ENCODE measurements at regions not wholly inside any gene's neighbourhood (a gene's known extent, or its start where the extent isn't known, plus 50 kb on each side); places are given as distances from the start of the nearest gene placed in this dataset.
"Not testable (repeated sequence)": the region's sequence is repeated elsewhere in the genome, so short reads cannot be mapped to it uniquely, and the experiment has no call there.

DNA sequence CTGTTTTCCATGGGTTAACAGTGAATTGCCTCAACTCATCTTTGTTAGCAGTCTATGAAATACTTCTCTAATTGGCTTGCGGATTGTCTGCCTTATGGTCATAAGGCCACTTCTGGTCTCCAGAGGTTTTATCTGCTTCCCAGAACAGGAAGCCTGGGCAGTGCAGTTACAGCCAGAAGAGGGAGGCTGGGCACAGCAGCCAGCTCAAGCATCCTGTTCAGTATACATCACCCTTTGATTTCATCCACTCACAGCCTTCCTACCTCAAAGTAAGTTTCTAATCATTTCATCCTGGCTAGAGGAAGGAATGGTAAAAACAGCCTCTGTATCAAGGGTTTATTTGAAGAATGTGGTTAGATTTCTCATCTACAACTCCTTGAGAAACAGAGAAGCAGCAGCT lies 311.5 kb upstream of the DEPDC1 start:
- H2AFZ ChIP-seq = no peak overlapping the region
- TF ChIP-seq EZH2phosphoT487 (IDR thresholded peaks at IDR 0.05; ENCODE audit: insufficient read depth, low read depth) (no peak), EZH2 (IDR thresholded peaks at IDR 0.05; ENCODE audit: insufficient read depth, poor library complexity, severe bottlenecking) (no peak)
- no peaks in the 10 kb centered on the region for H3K27me3 ChIP-seq (replicated peaks; ENCODE audit: insufficient read depth)
- H3K36me3 ChIP-seq (ENCODE audit: low read depth) = no peaks in the 10 kb centered on the region
- H3K9ac ChIP-seq = no peak overlapping the region
- H4K20me1 ChIP-seq (ENCODE audit: insufficient read depth) = no peaks in the 10 kb centered on the region
- H3K79me2 ChIP-seq (ENCODE audit: insufficient read depth) = no peaks in the 10 kb centered on the region
- H3K4me2 ChIP-seq (ENCODE audit: unreplicated experiment) = no peak overlapping the region
- no peak overlapping the region for H3K27ac ChIP-seq
- no peaks in the 10 kb centered on the region for H3K9me3 ChIP-seq (ENCODE audit: low read depth)
- DNase-seq = no peak
- no peaks in the 10 kb centered on the region for H3F3A ChIP-seq (ENCODE audit: insufficient read depth)
- H3K4me3 ChIP-seq = no peak overlapping the region
- no peaks in the 10 kb centered on the region for H3K9me2 ChIP-seq (ENCODE audit: insufficient read depth)
- in situ Hi-C loops (cut with MboI) = no loop called here
- WGBS, 2 experiments (ENCODE audit: low coverage in 1 of 2, low lambda C conversion rate in 2 of 2, missing lambda C conversion rate in 2 of 2) = 32 to 83% methylated on average over 1 of the region's 1 CpG
- H3K4me1 ChIP-seq (ENCODE audit: insufficient read depth) = no peaks in the 10 kb centered on the region

DNA sequence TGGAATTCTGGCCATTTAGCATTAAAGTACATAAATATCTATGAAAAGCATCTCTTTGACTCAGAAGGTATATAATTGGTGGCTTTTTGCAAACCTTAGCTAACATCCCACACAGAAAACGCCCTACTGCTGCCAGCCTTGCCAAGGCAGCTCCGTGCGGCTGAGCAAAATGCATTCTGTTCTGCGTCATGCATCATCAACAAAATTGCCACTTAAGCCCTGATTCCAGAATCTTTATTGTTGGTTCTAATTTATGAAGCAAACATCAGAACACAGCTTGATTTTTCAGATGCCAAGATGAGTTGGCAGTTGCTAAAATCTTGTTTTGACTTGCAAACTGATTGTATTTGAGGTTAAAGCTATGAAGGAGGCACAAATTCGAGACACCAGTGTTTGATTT lies 314.9 kb upstream of the DEPDC1 start:
- Histone ChIP-seq H2AFZ (no peak overlapping the region), H3K4me2 (ENCODE audit: unreplicated experiment) (no peak overlapping the region), H4K20me1 (ENCODE audit: insufficient read depth) (no peaks in the 10 kb centered on the region), H3K27me3 (replicated peaks; ENCODE audit: insufficient read depth) (no peaks in the 10 kb centered on the region), H3K36me3 (ENCODE audit: low read depth) (no peaks in the 10 kb centered on the region), H3K9me3 (ENCODE audit: low read depth) (no peaks in the 10 kb centered on the region), H3K4me3 (no peak overlapping the region), H3K79me2 (ENCODE audit: insufficient read depth) (no peaks in the 10 kb centered on the region), H3K27ac (no peak overlapping the region), H3F3A (ENCODE audit: insufficient read depth) (no peaks in the 10 kb centered on the region), H3K4me1 (ENCODE audit: insufficient read depth) (no peaks in the 10 kb centered on the region), H3K9me2 (ENCODE audit: insufficient read depth) (no peaks in the 10 kb centered on the region), H3K9ac (no peak overlapping the region)
- TF ChIP-seq EZH2 (IDR thresholded peaks at IDR 0.05; ENCODE audit: insufficient read depth, poor library complexity, severe bottlenecking) = no peak
- no peak for TF ChIP-seq EZH2phosphoT487 (IDR thresholded peaks at IDR 0.05; ENCODE audit: insufficient read depth, low read depth)
- in situ Hi-C loops (cut with MboI) = no loop called here
- no peak for DNase-seq
- WGBS, 2 experiments (ENCODE audit: low coverage in 1 of 2, low lambda C conversion rate in 2 of 2, missing lambda C conversion rate in 2 of 2) = 5 to 10% methylated on average over 5 of the region's 5 CpGs

DNA sequence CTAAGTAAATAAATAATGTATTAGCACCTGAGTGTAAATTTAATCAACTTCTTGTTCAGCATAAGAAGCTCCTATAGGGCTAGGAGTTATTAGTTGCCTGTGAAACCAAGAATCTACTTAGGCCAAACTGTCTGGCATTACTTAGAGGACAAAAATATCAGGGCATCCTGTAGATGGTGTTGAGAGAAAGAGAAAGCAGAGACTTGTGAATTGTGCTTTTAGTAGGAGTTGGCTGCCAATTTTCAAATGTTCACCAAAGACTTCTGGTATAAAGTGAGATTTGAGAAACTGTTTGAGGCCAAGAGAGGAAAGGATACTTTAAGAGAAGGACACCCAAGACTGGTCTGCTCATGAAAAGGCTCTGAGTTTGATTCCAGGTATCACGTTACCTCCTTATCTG lies 315.5 kb upstream of the DEPDC1 start:
- Histone ChIP-seq H3K27me3 (replicated peaks; ENCODE audit: insufficient read depth) (no peaks in the 10 kb centered on the region), H3K9me3 (ENCODE audit: low read depth) (no peaks in the 10 kb centered on the region), H3K79me2 (ENCODE audit: insufficient read depth) (no peaks in the 10 kb centered on the region), H3K9ac (no peak overlapping the region), H3K4me1 (ENCODE audit: insufficient read depth) (no peaks in the 10 kb centered on the region), H3F3A (ENCODE audit: insufficient read depth) (no peaks in the 10 kb centered on the region), H4K20me1 (ENCODE audit: insufficient read depth) (no peaks in the 10 kb centered on the region), H3K36me3 (ENCODE audit: low read depth) (no peaks in the 10 kb centered on the region), H3K4me3 (no peak overlapping the region), H3K4me2 (ENCODE audit: unreplicated experiment) (no peak overlapping the region), H2AFZ (no peak overlapping the region), H3K9me2 (ENCODE audit: insufficient read depth) (no peaks in the 10 kb centered on the region), H3K27ac (no peak overlapping the region)
- in situ Hi-C loops (cut with MboI) = no loop called here
- no peak for DNase-seq
- 5 to 17% methylated on average over 1 of the region's 1 CpG for WGBS, 2 experiments (ENCODE audit: low coverage in 1 of 2, low lambda C conversion rate in 2 of 2, missing lambda C conversion rate in 2 of 2)
- TF ChIP-seq EZH2phosphoT487 (IDR thresholded peaks at IDR 0.05; ENCODE audit: insufficient read depth, low read depth) (no peak), EZH2 (IDR thresholded peaks at IDR 0.05; ENCODE audit: insufficient read depth, poor library complexity, severe bottlenecking) (no peak)

DNA sequence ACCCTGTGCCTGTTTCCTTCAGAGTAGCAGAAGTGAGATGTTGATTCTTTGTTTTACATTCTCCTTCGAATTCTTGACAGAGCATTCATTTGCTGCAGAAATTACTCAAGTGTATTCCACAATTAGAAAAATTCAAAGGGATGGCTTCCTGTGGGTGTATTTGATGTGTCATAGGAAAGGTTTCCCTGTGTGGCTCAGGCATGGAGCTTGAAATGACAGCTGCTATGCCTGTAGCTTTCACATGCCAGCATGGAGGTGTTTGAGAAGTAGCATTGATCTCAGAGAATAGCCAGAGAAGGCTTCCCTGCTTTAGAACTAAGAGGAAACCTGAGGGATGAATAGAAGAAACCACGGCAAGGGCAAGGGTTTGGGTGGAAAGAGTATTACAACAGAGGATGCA lies 317.2 kb upstream of the DEPDC1 start:
- Histone ChIP-seq H3K4me2 (ENCODE audit: unreplicated experiment) (no peak overlapping the region), H2AFZ (no peak overlapping the region)
- in situ Hi-C loops (cut with MboI) = no loop called here

DNA sequence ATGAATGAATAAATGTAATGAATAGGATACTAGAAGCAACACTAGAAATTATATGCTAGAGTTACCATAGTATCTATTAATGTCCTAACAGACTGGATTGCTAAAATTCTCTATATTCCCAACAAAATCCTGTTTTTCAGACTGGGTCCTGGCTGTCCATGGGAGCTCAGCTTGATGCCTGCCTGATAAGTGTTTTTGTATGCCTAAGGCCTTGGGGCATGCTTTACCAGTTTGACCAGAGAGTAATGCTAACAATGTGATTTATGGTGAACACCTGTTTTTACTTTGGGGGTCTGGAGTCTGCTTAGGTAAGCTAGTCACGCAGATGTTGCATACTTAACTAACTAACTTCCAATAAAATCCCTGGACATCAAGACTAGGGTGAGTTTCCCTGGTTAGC lies 318.8 kb upstream of the DEPDC1 start:
- 9 to 13% methylated on average over 1 of the region's 1 CpG for WGBS, 2 experiments (ENCODE audit: low coverage in 1 of 2, low lambda C conversion rate in 2 of 2, missing lambda C conversion rate in 2 of 2)
- H3K27ac ChIP-seq = no peak overlapping the region
- no peaks in the 10 kb centered on the region for H3K27me3 ChIP-seq (replicated peaks; ENCODE audit: insufficient read depth)
- no peak overlapping the region for H3K4me3 ChIP-seq
- TF ChIP-seq EZH2phosphoT487 (IDR thresholded peaks at IDR 0.05; ENCODE audit: insufficient read depth, low read depth) (no peak), EZH2 (IDR thresholded peaks at IDR 0.05; ENCODE audit: insufficient read depth, poor library complexity, severe bottlenecking) (no peak)
- H3K4me1 ChIP-seq (ENCODE audit: insufficient read depth) = no peaks in the 10 kb centered on the region
- H3K79me2 ChIP-seq (ENCODE audit: insufficient read depth) = no peaks in the 10 kb centered on the region
- H3K36me3 ChIP-seq (ENCODE audit: low read depth) = no peaks in the 10 kb centered on the region
- no peak for DNase-seq
- no peak overlapping the region for H2AFZ ChIP-seq
- H3K9me2 ChIP-seq (ENCODE audit: insufficient read depth) = no peaks in the 10 kb centered on the region
- in situ Hi-C loops (cut with MboI) = no loop called here
- no peaks in the 10 kb centered on the region for H3K9me3 ChIP-seq (ENCODE audit: low read depth)
- no peaks in the 10 kb centered on the region for H3F3A ChIP-seq (ENCODE audit: insufficient read depth)
- no peak overlapping the region for H3K4me2 ChIP-seq (ENCODE audit: unreplicated experiment)
- H4K20me1 ChIP-seq (ENCODE audit: insufficient read depth) = no peaks in the 10 kb centered on the region
- H3K9ac ChIP-seq = no peak overlapping the region

More for the DNA sequence above, 317.2 kb upstream of the DEPDC1 start:
- no peaks in the 10 kb centered on the region for H3K79me2 ChIP-seq (ENCODE audit: insufficient read depth)
- no peaks in the 10 kb centered on the region for H3K4me1 ChIP-seq (ENCODE audit: insufficient read depth)
- H3K9me2 ChIP-seq (ENCODE audit: insufficient read depth) = no peaks in the 10 kb centered on the region
- DNase-seq = no peak
- H4K20me1 ChIP-seq (ENCODE audit: insufficient read depth) = no peaks in the 10 kb centered on the region
- TF ChIP-seq EZH2phosphoT487 (IDR thresholded peaks at IDR 0.05; ENCODE audit: insufficient read depth, low read depth) (no peak), EZH2 (IDR thresholded peaks at IDR 0.05; ENCODE audit: insufficient read depth, poor library complexity, severe bottlenecking) (no peak)
- H3K4me3 ChIP-seq = no peak overlapping the region
- no peak overlapping the region for H3K27ac ChIP-seq
- no peaks in the 10 kb centered on the region for H3F3A ChIP-seq (ENCODE audit: insufficient read depth)
- H3K9ac ChIP-seq = no peak overlapping the region
- WGBS, 2 experiments (ENCODE audit: low coverage in 1 of 2, low lambda C conversion rate in 2 of 2, missing lambda C conversion rate in 2 of 2) = 41 to 49% methylated on average over 2 of the region's 2 CpGs
- H3K9me3 ChIP-seq (ENCODE audit: low read depth) = no peaks in the 10 kb centered on the region
- no peaks in the 10 kb centered on the region for H3K27me3 ChIP-seq (replicated peaks; ENCODE audit: insufficient read depth)
- H3K36me3 ChIP-seq (ENCODE audit: low read depth) = no peaks in the 10 kb centered on the region

DNA sequence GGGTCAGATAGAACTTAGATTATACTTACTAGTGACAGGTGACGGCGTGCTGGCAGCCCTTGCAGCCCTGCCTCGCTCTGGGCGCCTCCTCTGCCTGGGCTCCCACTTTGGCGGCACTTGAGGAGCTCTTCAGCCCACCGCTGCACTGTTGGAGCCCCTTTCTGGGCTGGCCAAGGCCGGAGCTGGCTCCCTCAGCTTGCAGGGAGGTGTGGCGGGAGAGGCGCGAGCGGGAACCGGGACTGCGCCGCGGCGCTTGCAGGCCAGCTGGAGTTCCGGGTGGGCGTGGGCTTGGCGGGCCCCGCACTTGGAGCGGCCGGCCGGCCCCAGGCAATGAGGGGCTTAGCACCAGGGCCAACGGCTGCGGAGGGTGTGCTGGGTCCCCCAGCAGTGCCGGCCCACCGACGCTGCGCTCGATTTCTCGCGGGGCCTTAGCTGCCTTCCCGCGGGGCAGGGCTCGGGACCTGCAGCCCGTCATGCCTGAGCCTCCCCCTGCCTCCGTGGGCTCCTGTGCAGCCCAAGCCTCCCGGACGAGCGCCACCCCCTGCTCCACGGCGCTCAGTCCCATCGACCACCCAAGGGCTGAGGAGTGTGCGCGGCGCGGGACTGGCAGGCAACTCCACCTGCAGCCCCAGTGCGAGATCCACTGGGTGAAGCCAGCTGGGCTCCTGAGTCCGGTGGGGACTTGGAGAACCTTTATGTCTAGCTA lies 320.8 kb upstream of the DEPDC1 start:
- not testable (repeated sequence) for H2AFZ ChIP-seq

More for the DNA sequence above, 320.8 kb upstream of the DEPDC1 start:
- WGBS, 2 experiments (ENCODE audit: low coverage in 1 of 2, low lambda C conversion rate in 2 of 2, missing lambda C conversion rate in 2 of 2) = 81 to 83% methylated on average over 41 to 46 of the region's 49 CpGs
- H3K36me3 ChIP-seq (ENCODE audit: low read depth); H3K9ac ChIP-seq; H3K4me3 ChIP-seq; H3K27me3 ChIP-seq (replicated peaks; ENCODE audit: insufficient read depth); H3K4me2 ChIP-seq (ENCODE audit: unreplicated experiment); H3F3A ChIP-seq (ENCODE audit: insufficient read depth); H3K27ac ChIP-seq; H3K79me2 ChIP-seq (ENCODE audit: insufficient read depth); H4K20me1 ChIP-seq (ENCODE audit: insufficient read depth); in situ Hi-C loops (cut with MboI); H3K9me2 ChIP-seq (ENCODE audit: insufficient read depth); H3K9me3 ChIP-seq (ENCODE audit: low read depth); DNase-seq; H3K4me1 ChIP-seq (ENCODE audit: insufficient read depth): not testable (repeated sequence)

Data from GM23248 (cell line).